ENCODE measurements at regions not wholly inside any gene's neighbourhood (a gene's known extent, or its start where the extent isn't known, plus 50 kb on each side); places are given as distances from the start of the nearest gene placed in this dataset.

DNA sequence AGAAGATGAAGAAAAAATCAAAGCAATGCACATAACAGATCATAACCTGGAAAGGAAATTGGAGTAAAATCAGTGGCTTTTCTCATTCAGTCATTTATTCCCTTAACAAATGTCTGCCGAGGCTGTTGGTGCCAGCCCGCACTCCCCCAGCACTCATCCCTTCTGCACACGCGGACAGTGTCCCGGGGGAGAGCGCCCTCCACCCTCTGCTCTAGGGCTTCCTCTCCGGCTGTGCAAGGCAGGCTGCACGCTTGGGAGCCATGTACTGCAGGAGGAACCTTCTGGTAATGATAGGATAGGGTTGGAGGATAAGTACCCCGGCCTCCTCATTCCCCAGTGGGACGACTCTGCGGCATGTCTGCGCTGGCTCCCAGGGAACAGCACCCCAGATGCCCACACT is 134.5 kb downstream of the PAX1 start:
- TF ChIP-seq, protein P1, sequence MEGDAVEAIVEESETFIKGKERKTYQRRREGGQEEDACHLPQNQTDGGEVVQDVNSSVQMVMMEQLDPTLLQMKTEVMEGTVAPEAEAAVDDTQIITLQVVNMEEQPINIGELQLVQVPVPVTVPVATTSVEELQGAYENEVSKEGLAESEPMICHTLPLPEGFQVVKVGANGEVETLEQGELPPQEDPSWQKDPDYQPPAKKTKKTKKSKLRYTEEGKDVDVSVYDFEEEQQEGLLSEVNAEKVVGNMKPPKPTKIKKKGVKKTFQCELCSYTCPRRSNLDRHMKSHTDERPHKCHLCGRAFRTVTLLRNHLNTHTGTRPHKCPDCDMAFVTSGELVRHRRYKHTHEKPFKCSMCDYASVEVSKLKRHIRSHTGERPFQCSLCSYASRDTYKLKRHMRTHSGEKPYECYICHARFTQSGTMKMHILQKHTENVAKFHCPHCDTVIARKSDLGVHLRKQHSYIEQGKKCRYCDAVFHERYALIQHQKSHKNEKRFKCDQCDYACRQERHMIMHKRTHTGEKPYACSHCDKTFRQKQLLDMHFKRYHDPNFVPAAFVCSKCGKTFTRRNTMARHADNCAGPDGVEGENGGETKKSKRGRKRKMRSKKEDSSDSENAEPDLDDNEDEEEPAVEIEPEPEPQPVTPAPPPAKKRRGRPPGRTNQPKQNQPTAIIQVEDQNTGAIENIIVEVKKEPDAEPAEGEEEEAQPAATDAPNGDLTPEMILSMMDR (conservative IDR thresholded peaks at IDR 0.05; ENCODE audit: low read depth, low read length), result no peak
- no peak overlapping the region for H3K4me3 ChIP-seq (ENCODE audit: low read length)
- DNase-seq (ENCODE audit: low read depth), result no peak

DNA sequence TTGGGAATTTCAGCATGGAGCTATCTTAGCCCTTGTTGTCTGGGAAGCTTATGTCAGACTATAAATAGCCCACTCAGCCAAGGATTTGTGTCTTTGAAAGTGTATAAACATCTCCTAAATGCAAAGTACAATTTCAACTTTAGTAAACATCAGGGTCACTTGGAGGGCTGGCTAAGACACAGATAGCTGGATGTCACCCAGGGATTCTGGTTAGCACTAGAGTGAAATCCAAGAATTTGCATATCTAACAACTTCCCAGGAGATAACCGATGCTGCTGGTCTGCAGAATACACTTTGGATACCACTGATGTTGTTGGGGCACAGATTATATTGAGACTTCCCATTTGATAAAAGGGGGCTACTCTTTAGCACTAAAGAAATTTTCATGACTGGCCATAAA is 130.9 kb downstream of the PAX1 start:
- no peak overlapping the region for H3K4me3 ChIP-seq (ENCODE audit: low read length)
- TF ChIP-seq, protein P1 (conservative IDR thresholded peaks at IDR 0.05; ENCODE audit: low read depth, low read length), result no peak
- DNase-seq (ENCODE audit: low read depth), result no peak

DNA sequence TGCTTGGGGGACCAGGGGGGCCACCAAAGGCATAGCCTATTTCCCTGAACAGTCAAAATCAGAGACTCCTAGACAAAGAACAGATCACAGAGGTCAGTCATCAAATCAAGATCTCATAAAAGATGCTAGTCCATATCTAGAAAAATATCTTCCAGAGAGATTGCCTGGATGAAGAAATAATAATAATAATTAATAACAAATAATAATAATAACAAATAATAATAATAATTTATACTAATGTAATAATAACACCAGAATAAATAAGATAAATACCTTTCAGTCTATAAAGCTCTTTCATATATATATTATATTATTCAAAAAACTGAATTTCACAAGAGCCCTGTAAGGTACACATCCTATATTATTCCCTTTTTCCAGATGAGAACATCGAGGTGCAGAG is 129.6 kb downstream of the PAX1 start:
- DNase-seq (ENCODE audit: low read depth), result no peak
- no peak overlapping the region for H3K4me3 ChIP-seq (ENCODE audit: low read length)
- TF ChIP-seq, protein P1 (conservative IDR thresholded peaks at IDR 0.05; ENCODE audit: low read depth, low read length), result no peak

DNA sequence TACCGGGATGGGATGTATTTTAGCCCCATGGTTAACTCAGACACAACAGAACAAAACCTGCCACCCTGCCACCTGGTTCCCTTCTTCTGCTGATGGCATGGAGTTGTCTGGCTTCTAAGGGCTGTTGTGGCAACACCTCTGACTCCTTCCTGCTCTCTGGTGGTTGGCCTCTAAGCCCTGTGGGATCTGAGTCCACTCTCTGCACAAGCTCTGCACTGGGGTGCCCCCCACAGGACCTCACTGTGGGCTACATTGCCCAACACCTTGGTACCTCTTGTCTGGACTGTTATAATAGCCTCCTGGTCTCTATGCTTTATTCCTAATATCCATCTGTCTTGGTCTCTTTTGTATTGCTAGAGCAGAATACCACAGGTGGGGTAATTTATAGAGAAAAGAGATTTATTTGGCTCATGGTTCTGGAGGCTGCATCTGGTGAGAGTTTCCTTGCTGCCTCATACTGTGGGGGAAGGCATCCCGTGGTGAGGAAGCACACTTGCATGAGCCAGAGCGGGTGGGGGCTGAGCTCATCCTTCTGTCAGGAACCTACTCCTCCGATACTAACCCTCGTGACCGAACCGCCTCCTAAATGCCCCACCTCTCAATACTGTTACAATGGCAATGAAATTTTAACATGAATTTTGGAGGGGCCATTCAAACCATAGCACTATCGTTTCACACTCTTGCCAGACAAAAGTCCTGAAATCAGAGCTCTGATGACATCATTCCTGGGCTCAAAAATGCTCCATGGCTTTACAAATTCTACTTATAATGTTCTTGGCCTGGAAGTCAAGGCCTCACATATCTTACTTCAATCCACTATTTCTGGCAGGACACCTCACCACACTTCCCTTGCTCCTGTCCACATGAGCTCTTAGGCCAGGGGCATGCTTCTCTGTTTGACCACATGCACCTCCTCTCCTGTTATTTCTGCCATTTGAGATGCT is 127.2 kb downstream of the PAX1 start:
- no peak for DNase-seq (ENCODE audit: low read depth)
- TF ChIP-seq, protein P1 (conservative IDR thresholded peaks at IDR 0.05; ENCODE audit: low read depth, low read length), result no peak
- H3K4me3 ChIP-seq (ENCODE audit: low read length), result no peak overlapping the region

DNA sequence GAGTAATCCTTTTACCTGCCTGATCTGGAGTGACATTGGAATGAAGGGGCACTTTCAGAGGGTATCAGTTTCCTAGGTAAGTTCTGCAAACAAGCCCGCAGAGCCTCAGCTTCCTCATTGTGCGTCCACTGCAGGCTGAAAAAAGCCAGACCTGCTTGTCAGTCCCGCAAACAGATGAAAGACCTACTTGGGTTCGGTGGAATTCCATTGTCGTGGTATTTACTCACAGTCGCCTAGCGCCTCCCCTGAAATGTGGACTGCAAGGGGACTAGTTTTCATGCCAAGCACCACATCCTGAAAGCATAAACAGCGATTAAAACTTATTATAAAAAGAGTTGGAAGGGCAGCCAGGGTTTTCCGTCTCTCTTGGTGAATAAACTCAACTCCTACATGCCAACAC is 121.5 kb downstream of the PAX1 start:
- no peak overlapping the region for H3K4me3 ChIP-seq (ENCODE audit: low read length)
- TF ChIP-seq, protein P1 (conservative IDR thresholded peaks at IDR 0.05; ENCODE audit: low read depth, low read length), result no peak
- DNase-seq (ENCODE audit: low read depth), result no peak

DNA sequence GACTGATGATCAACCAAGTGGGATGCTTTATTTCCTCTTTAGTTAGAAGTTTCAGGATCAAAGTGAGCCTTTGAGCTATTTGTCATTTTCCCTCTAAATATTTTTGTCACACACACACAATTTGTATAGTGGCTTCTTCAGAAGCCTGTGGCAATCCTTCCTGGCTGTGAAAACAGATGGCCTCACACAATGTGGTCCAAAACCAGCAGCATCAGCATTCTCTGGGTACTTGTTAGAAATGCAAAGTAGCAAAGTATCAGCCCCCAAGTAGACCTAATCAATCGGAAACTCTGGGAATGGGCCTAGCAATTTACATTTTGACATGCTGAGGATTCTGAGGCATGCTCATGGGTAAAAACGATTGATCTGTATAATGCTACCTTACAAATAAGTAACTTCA is 115.9 kb downstream of the PAX1 start:
- no peak for DNase-seq (ENCODE audit: low read depth)
- H3K4me3 ChIP-seq (ENCODE audit: low read length), result no peak overlapping the region
- TF ChIP-seq, protein P1 (conservative IDR thresholded peaks at IDR 0.05; ENCODE audit: low read depth, low read length), result no peak

DNA sequence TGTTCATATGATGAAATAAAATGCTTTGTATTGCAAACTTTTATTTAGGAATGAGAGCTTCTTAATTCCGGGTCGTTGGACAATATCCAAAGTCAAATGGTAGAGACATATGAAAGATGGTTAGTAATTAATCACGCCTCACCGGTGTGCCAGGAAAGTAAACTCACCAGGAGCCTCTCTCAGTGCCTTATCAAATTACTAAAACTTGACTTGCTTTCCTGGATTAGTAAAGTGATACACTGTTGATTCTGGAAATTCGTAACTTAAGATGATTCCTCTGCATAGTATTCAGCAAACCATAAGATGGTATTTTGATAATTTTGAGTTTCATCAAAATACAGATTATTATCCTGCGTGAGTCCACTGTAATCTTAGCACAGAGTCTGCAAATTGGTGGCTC is 115.2 kb downstream of the PAX1 start:
- no peak overlapping the region for H3K4me3 ChIP-seq (ENCODE audit: low read length)
- DNase-seq (ENCODE audit: low read depth), result no peak
- TF ChIP-seq, protein P1 (conservative IDR thresholded peaks at IDR 0.05; ENCODE audit: low read depth, low read length), result no peak
